SK-N-DZ (cell line): ENCODE measurements at regions not wholly inside any gene's neighbourhood (a gene's known extent, or its start where the extent isn't known, plus 50 kb on each side); places are given as distances from the start of the nearest gene placed in this dataset.
"Not testable (repeated sequence)": the region's sequence is repeated elsewhere in the genome, so short reads cannot be mapped to it uniquely, and the experiment has no call there.

Source experiments
- DNase-seq: peaks from one replicate; pipeline ENCODE4 v3.0.0-alpha.2; 2015; ENCODE audit warnings: low spot score

GRCh38 chrX:26873736-26874135, 589.4 kb downstream of the PPP4R3C start:
- no peak for DNase-seq

DNA sequence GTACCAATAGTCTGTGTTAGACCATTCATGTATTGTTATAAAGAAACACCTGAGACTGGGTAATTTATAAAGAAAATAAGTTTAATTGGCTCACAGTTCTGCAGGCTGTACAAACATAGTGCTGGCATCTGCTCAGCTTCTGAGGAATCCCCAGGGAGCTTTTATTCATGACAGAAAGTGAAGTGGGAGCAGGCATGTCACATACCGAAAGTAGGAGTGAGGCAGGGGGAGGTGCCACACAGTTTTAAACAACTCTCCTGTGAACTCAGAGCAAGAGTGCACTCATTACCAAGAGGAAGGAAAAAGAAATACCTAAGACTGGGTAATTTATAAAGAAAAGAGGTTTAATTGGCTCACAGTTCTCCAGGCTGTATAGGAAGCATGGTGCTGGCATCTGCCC, 591.2 kb downstream of the PPP4R3C start:
- no peak for DNase-seq

GRCh38 chrX:26851981-26852380, 611.2 kb downstream of the PPP4R3C start:
- peak; percentile 2 for DNase-seq

DNA sequence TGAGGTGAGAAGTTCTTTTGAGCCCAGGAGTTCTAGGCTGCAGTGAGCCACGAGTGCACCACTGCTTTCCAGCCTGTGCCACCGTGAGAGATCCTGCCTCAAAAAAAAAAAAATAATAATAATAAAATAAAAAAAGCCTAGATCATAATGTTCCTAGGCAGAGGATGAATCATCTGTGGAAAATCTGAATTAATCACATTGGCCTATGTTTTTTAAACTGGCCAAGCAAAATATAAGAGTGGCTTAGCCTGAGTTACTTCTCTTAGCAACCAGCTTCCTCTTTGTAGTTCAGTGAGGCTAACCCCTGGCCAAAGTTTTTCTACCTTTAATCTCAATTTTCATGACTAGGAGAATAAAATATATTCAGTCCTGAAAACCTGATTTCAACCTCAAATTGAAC, 614.6 kb downstream of the PPP4R3C start:
- DNase-seq, result no peak

- no peak for DNase-seq
Measured at GRCh38 chrX:26845056-26845455, 618.1 kb downstream of the PPP4R3C start.

DNA sequence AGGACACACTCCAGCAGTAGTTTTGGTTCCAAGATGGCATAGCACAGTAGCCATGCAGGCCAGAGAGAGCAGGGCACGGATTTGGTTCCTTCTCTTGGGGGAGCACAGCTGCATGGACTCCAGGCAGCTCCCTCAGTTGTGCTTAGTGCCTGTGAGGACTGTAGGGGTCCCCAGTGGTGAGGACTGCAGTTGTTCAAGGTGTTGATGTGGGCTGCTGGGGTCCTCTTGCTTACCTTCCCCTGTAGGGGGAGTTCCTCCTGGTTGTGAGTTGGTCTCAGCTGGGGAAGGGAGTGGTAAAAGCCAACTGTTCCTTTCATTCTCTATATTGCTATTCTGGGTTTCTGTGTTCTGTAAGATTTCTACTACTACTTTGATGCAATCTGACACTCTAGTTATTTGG, 606.5 kb downstream of the MAGEB5 start:
- DNase-seq, result no peak

GRCh38 chrX:26789751-26790150, 573.8 kb downstream of the MAGEB5 start:
- no peak for DNase-seq

DNA sequence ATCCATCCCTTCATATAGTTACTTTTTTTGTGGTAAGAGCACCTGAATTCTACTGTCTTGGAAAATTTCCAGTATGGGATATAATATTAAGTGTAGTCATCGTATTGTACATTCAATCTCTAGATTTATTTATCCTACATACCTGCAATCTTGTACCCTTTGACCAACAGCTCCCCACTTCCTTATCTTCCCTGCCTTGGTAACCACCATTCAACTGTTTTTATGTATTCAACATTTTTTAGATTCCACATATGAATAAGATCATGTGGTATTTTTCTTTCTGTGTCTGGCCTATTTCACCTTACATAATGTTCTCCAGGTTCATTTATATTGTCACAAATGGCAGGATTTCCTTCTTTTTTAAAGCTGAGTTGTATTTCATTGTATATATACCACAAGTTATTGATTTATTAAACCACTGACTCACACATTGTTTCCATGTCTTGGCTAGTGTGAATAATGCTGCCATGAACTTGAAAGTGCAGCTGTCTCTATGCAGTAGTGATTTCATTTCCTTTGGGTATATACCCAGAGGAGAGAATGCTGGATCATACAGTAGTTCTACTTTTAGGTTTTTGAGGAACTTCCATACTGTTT, 572.5 kb downstream of the MAGEB5 start:
- DNase-seq, result no peak

- DNase-seq, result peak; percentile 12
Measured at GRCh38 chrX:26783512-26784225, 567.7 kb downstream of the MAGEB5 start.

- no peak for DNase-seq
Measured at GRCh38 chrX:26778320-26778888, 562.4 kb downstream of the MAGEB5 start.

DNA sequence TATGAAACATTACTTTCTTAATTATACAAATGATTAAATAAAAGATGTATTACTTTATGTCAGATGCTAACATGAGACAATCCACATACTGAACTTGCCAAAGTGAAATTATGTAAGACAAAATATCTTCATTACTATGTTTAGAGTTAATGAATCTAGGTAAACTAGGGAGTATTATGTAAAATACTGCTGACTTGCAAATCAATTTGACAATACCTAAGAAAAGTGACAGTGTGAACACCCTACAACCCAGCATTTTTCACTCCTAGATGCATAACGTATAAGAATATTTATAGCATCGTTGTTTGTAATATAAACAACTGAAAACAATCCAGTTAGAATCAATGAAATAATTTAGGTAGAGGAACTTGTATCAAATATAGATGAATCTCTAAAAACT, 546.3 kb downstream of the MAGEB5 start:
- no peak for DNase-seq

GRCh38 chrX:26755760-26756159, 539.8 kb downstream of the MAGEB5 start:
- DNase-seq, result not testable (repeated sequence)

DNA sequence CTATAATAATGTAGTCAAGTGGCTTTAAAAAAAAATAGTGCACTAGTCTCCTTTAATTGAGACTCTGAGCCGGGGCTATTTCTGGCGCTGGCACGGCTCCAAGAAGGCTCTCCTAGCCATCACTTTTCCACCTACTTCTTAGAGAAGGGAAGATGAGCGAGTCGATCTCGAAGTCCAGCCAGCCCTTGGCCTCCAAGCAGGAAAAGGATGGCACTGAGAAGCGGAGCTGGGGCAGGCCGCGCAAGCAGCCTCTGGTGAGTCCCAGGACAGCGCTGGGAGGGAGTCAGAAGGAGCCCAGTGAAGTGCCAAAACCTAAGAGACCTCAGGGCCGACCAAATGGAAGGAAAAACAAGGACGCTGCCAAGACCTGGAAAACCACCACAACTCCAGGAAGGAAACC, 531.9 kb downstream of the MAGEB5 start:
- no peak for DNase-seq

GRCh38 chrX:26722666-26723428, 506.9 kb downstream of the MAGEB5 start:
- DNase-seq, result no peak

DNA sequence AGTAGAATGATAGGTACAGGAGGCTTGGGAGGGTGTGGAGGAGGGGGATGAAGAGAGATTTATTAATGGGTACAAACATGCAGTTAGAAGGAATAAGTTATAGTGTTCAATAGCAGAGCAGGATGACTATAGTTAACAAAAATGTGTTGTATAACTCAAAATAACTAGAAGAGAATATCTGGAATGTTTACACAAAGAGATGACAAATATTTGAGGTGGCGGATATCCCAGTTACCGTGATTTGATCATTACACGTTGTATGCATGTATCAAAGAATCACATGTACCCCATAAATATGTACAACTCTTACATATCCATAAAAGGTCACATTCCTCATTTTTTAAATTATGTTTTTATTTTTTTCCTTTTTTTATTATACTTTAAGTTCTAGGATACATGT, 456.6 kb downstream of the MAGEB5 start:
- no peak for DNase-seq

DNA sequence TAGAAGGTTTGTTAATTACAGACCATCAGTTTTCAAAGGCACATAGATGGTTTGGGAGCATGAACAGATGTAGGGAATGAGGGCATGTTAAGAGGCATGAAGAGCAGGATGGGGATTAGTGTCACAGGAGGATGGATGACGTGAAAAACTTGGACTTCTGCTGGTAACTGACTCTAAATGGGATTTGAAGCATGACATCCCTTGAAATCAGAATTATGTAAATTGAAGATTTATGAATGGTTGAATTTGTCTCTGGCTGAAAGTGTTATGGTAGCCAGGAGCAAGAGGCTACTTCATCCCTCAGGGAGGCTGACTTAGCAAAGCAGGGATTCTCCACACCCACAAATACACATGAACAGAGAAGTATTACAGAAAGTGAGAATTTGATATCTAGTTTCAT, 454.6 kb downstream of the MAGEB5 start:
- no peak for DNase-seq

GRCh38 chrX:26664919-26665318, 448.9 kb downstream of the MAGEB5 start:
- DNase-seq, result no peak

- no peak for DNase-seq
Measured at GRCh38 chrX:26653050-26653449, 437.1 kb downstream of the MAGEB5 start.

DNA sequence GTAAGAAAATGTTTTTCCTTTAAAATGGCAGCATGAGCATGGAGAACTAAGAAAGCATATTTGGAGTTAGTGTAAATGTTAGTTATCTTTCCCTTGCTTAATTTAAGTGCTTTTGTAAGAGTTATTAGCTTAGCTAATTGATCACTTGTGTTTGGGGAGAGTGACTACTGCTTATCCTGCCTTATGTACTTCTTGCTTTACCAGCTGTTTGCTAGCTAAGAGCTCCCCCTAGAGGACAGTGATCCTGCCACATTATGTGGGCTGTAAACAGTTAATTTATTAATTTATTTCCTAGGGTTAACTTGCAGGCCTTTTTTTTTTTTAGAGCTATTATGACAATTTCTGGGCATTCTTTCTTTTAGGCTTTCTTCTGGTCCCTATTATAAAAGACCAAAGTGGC, 435.8 kb downstream of the MAGEB5 start:
- DNase-seq, result no peak

- peak; percentile 15 for DNase-seq
Measured at GRCh38 chrX:26649534-26649933, 433.6 kb downstream of the MAGEB5 start.

GRCh38 chrX:26631385-26631784, 415.4 kb downstream of the MAGEB5 start:
- DNase-seq, result no peak

GRCh38 chrX:26613956-26614355, 398.0 kb downstream of the MAGEB5 start:
- no peak for DNase-seq

DNA sequence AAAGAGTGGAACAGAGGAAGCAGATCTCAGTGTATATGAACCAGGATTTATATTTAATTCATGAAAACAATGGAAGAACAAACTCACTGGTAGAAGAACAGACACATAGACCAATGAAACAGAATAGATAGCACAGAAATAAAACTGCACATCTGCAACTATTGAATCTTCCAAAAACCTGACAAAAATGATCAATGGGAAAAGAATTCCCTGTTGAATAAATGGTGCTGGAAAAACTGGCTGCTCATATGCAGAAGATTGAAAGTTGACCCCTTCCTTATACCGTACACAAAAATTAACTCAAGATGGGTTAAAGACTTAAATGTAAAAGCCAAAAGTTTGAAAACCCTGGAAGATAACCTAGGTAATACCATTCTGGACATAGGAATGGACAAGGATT, 391.0 kb downstream of the MAGEB5 start:
- no peak for DNase-seq
